GM13977 (cell line): ENCODE measurements at regions not wholly inside any gene's neighbourhood (a gene's known extent, or its start where the extent isn't known, plus 50 kb on each side); places are given as distances from the start of the nearest gene placed in this dataset.

Experiments used
- DNase-seq: peaks from one replicate; pipeline ENCODE4 v3.0.0; 2012; ENCODE audit warnings: low spot score
- CTCF ChIP-seq: IDR thresholded peaks from 2 replicates; pipeline ENCODE4 v1.5.1; 2012; ENCODE audit warnings: mild to moderate bottlenecking, control low read depth; ENCODE audit not compliant: insufficient read depth; ENCODE audit errors: extremely low read depth, missing control alignments
- in situ Hi-C: fragments of 300-500 bp; cut with MboI; formaldehyde crosslinking; loops from one replicate; pipeline ENCODE4 v1.12.0; 2022; ENCODE audit warnings: low sequenced_read_pairs, low pct_unique_long_range_greater_than_20kb, mixed read lengths, inconsistent platforms; ENCODE audit not compliant: unreplicated experiment

- DNase-seq = no peak
- no peak for TF ChIP-seq CTCF
- in situ Hi-C loops = no loop called here
Measured at GRCh38 chr18:34600158-34600557, 109.9 kb upstream of the DTNA start.

- no peak for DNase-seq
- in situ Hi-C loops = no loop called here
Measured at GRCh38 chr18:34600874-34601656, 109.0 kb upstream of the DTNA start.

GRCh38 chr18:34604591-34604990 lies 105.5 kb upstream of the DTNA start:
- no peak for TF ChIP-seq CTCF
- in situ Hi-C loops = no loop called here

More at GRCh38 chr18:34600874-34601656, 109.0 kb upstream of the DTNA start:
- no peak for TF ChIP-seq CTCF

GRCh38 chr18:34606851-34607250 lies 103.2 kb upstream of the DTNA start:
- in situ Hi-C loops = no loop called here
- no peak for DNase-seq
- no peak for TF ChIP-seq CTCF

More at GRCh38 chr18:34604591-34604990, 105.5 kb upstream of the DTNA start:
- no peak for DNase-seq

- no peak for DNase-seq
- in situ Hi-C loops = no loop called here
- no peak for TF ChIP-seq CTCF
Measured at GRCh38 chr18:34608064-34608463, 102.0 kb upstream of the DTNA start.

- in situ Hi-C loops = no loop called here
- DNase-seq = no peak
- no peak for TF ChIP-seq CTCF
Measured at GRCh38 chr18:34609986-34610648, 100.0 kb upstream of the DTNA start.
